GM12891 (cell line): ENCODE measurements at regions not wholly inside any gene's neighbourhood (a gene's known extent, or its start where the extent isn't known, plus 50 kb on each side); places are given as distances from the start of the nearest gene placed in this dataset.

ENCODE experiments used
- PAX5 ChIP-seq: IDR thresholded peaks from 2 replicates; pipeline ENCODE4 v1.6.1; 2011; ENCODE audit warnings: low read length, moderate library complexity, mild to moderate bottlenecking; ENCODE audit not compliant: insufficient read depth, severe bottlenecking
- POLR2A ChIP-seq: IDR thresholded peaks from 2 replicates; pipeline ENCODE4 v1.6.1; 2011; ENCODE audit warnings: low read depth, low read length, control low read depth
- POLR2AphosphoS5 ChIP-seq: IDR thresholded peaks from 2 replicates; pipeline ENCODE4 v1.6.1; 2011; ENCODE audit warnings: low read depth, low read length, control low read depth
- POU2F2 ChIP-seq: IDR thresholded peaks from 2 replicates; pipeline ENCODE4 v1.6.1; 2011; ENCODE audit warnings: low read depth, mild to moderate bottlenecking, control low read depth, low read length, moderate library complexity
- SPI1 ChIP-seq: IDR thresholded peaks from 2 replicates; pipeline ENCODE4 v1.6.1; 2011; ENCODE audit warnings: low read depth, low read length, control low read depth
- TAF1 ChIP-seq: IDR thresholded peaks from 2 replicates; pipeline ENCODE4 v1.6.1; 2011; ENCODE audit warnings: low read depth, low read length, control low read depth

- TF ChIP-seq TAF1: no peak
- no peak for TF ChIP-seq POLR2A
- no peak for TF ChIP-seq POLR2AphosphoS5
- no peak for TF ChIP-seq SPI1
- no peak for TF ChIP-seq POU2F2
- no peak for TF ChIP-seq PAX5
Measured at GRCh38 chr18:78178812-78179211, 800.8 kb upstream of the SALL3 start.
